Lower leg skin (tissue), 4 donors: ENCODE measurements at regions not wholly inside any gene's neighbourhood (a gene's known extent, or its start where the extent isn't known, plus 50 kb on each side); places are given as distances from the start of the nearest gene placed in this dataset.

Experiments
- DNase-seq, 2 donors: peaks; one replicate each; pipeline ENCODE4 v3.0.0-alpha.2; 2019; ENCODE audit warnings: low spot score in 2 of 2
- H3K4me3 ChIP-seq: fragments of 200-600 bp; sonication (generic); 2 replicates; pipeline ENCODE4 v1.5.1; 2017; ENCODE audit warnings: mild to moderate bottlenecking, low read depth; ENCODE audit not compliant: poor library complexity, severe bottlenecking
- POLR2A ChIP-seq, 2 donors: fragments of 450-650 bp; IDR thresholded peaks; one replicate each; pipeline ENCODE4 v1.6.1; 2016 to 2017; ENCODE audit warnings: antibody characterized with exemption in 2 of 2, mild to moderate bottlenecking in 1 of 2, moderate library complexity in 1 of 2
- WGBS, 2 donors: methylation state at CpG; one replicate each; pipeline ENCODE4 v1.1.5; 2018; 5-methylcytosine and 5-hydroxymethylcytosine counted together
- intact Hi-C: fragments of 100-400 bp; cut with DNase I; formaldehyde crosslinking; loops from one replicate; pipeline ENCODE4 v1.15.0; 2023; ENCODE audit warnings: low total_unique reads
- TF ChIP-seq, protein P1 (sequence below), 3 donors: fragments of 450-650 bp; IDR thresholded peaks; one replicate each; pipeline ENCODE4 v1.5.1; 2016; ENCODE audit warnings: antibody characterized with exemption in 3 of 3, mild to moderate bottlenecking in 3 of 3, moderate library complexity in 2 of 3

DNA sequence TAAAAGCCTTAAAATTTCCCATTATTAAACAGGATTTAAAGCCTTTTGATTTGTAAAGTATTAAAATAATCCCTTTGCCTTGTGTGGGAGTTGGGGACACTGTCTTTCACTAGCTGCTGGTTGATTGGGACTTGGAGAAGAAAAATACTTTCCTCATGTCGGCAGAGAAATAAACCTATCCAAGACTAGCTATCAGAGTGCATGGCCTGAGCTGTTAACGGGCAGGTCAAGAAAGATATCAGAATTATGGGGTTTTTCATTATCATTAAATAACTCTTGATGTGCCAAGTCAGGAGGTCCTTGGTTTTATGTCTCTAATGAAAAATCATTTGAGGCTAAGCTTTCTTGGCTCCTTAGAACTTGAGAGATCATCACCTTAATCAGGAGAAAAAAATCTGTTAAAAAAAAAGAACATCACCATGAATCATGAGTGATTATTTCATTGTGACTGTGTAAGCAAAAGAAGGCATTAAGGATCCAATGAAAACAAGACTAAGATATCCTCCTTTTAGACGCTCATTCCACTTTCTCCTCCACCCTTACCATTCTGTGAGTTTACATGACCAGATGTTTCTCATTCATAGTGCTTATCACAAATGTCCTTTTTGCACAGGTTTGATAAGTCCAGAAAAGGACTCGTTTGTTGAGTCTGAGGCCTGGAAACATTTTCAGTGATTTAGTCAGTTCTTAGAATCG, 140.4 kb upstream of the EGFLAM start:
- intact Hi-C loops: no loop called here
- DNase-seq: no peak
- H3K4me3 ChIP-seq: no peak overlapping the region
- TF ChIP-seq POLR2A (IDR thresholded peaks at IDR 0.05): no peak
- TF ChIP-seq, protein P1, sequence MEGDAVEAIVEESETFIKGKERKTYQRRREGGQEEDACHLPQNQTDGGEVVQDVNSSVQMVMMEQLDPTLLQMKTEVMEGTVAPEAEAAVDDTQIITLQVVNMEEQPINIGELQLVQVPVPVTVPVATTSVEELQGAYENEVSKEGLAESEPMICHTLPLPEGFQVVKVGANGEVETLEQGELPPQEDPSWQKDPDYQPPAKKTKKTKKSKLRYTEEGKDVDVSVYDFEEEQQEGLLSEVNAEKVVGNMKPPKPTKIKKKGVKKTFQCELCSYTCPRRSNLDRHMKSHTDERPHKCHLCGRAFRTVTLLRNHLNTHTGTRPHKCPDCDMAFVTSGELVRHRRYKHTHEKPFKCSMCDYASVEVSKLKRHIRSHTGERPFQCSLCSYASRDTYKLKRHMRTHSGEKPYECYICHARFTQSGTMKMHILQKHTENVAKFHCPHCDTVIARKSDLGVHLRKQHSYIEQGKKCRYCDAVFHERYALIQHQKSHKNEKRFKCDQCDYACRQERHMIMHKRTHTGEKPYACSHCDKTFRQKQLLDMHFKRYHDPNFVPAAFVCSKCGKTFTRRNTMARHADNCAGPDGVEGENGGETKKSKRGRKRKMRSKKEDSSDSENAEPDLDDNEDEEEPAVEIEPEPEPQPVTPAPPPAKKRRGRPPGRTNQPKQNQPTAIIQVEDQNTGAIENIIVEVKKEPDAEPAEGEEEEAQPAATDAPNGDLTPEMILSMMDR (IDR thresholded peaks at IDR 0.05): no peak
- WGBS, 2 donors: 72 to 80% methylated on average over 5 of the region's 5 CpGs

DNA sequence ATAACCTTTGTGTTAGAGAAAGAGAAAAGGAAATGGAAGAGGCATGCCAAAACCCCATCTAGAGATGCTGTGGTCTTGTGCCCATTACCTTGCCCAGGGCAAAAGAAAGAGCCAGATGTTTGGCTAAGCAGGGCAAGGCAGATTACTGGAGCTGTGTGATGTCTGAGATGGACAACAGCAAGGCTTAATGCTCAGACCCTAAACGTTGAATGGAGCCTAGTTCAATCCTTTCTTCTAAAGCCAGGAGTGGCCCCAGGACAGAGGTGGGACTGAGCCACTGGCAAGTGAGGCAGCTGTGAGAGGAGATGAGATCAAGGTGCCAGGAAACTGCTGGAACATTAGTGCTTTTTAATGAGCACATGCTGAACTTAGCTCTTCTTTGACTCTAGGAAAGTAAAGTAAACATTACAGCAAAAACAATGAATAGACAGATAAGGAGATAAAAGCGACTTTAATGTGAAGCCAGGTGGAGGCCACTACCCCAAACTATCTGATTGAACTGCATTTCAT, 143.0 kb upstream of the EGFLAM start:
- no peak for TF ChIP-seq POLR2A (IDR thresholded peaks at IDR 0.05)
- TF ChIP-seq, protein P1 (IDR thresholded peaks at IDR 0.05): no peak
- H3K4me3 ChIP-seq: no peak overlapping the region
- intact Hi-C loops: no loop called here
- DNase-seq: no peak
- 21 to 32% methylated on average over 2 of the region's 2 CpGs for WGBS, 2 donors

DNA sequence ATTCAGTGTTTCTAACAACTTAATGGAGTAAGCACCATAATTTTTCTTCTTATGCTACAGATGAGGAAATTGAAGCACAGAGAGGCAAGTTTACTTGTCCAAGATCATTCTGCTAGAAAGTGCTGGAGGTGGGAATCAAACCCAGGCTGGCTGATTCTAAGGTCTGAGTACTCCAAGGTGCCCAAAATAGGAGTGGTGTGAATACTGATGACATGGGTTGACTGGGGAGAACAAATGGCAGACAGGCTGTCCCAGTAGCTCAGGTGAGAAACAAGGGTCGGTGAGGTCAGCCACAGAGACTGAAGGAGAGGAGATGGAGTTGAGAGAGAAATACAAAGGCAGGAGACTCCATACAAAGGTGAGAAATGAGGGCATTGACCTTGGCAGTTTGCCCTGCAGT, 144.5 kb upstream of the EGFLAM start:
- TF ChIP-seq POLR2A (IDR thresholded peaks at IDR 0.05): no peak
- TF ChIP-seq, protein P1 (IDR thresholded peaks at IDR 0.05): no peak
- intact Hi-C loops: no loop called here
- no peak overlapping the region for H3K4me3 ChIP-seq
- DNase-seq: no peak
- WGBS, 2 donors: 84 to 88% methylated on average over 1 of the region's 1 CpG

DNA sequence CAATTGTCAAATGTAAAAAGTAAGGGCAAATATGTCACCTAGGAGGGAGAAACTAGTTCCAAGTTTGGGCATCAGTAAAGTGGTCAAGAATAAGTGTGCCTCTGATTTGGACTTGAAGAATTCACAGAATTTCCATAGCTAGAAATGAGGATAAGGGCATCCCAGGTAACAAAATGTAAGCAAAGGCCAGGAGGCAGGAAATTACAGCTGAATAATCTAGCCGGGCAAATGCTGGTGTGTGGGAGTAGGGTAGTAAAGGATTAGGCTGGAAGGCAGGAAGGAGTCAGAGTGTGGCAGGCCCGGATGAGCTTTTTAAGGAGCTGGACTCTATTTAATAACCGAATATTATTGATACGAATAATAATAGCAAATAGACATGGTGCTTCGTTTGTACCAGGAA, 144.9 kb upstream of the EGFLAM start:
- WGBS, 2 donors: 85 to 88% methylated on average over 5 of the region's 5 CpGs

DNA sequence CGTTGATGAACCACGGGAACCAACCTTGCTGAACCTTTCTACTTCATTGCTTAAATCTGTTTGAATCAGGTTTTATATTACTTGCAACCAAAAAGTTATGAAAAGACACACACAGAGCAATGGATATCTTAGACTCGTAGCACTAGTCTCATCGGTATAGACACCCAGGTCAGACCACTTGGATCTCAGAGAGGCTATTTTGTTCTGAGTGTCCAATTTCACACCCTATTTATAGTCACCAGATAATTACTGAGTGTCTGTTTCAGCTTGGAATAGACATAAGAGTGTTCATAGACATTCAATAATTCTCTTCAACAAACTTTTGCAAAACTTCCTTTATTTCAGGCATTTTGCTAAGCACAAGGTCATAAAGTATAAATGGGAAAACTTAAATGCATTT, 145.4 kb upstream of the EGFLAM start:
- DNase-seq: no peak
- intact Hi-C loops: no loop called here
- H3K4me3 ChIP-seq: no peak overlapping the region
- 91 to 93% methylated on average over 4 of the region's 4 CpGs for WGBS, 2 donors
- no peak for TF ChIP-seq POLR2A (IDR thresholded peaks at IDR 0.05)
- TF ChIP-seq, protein P1 (IDR thresholded peaks at IDR 0.05): no peak

More for the DNA sequence above, 144.9 kb upstream of the EGFLAM start:
- peak in 1 of 2 donors; percentile 14 for DNase-seq
- intact Hi-C loops: no loop called here
- TF ChIP-seq POLR2A (IDR thresholded peaks at IDR 0.05): no peak
- TF ChIP-seq, protein P1 (IDR thresholded peaks at IDR 0.05): no peak
- no peak overlapping the region for H3K4me3 ChIP-seq

DNA sequence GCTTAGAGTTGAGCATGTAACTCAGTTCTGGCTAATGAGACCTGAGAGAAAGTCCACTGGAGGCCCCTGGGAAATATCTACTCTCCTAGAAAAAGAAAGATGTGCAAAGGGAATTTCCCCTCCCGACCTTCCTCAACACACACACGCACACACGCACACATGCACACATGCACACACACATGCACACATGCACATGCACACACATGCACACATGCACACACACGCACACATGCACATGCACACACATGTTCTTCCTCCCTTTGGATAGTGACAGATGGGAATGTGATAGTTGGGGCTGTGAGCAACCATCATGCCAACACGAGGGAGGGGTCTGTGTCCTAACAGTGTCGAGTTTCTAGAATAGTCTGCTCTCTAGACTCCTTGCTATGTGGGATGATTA, 148.2 kb upstream of the EGFLAM start:
- intact Hi-C loops: no loop called here
- no peak overlapping the region for H3K4me3 ChIP-seq
- DNase-seq: peak in 1 of 2 donors; percentile 10
- WGBS, 2 donors: 84 to 86% methylated on average over 6 of the region's 6 CpGs
- TF ChIP-seq POLR2A (IDR thresholded peaks at IDR 0.05): no peak
- TF ChIP-seq, protein P1 (IDR thresholded peaks at IDR 0.05): no peak
